HL-60/S4 (cell line): ENCODE measurements at regions not wholly inside any gene's neighbourhood (a gene's known extent, or its start where the extent isn't known, plus 50 kb on each side); places are given as distances from the start of the nearest gene placed in this dataset.

Source experiments
- in situ Hi-C: fragments of 300-500 bp; cut with MboI; formaldehyde crosslinking; loops from 2 replicates; pipeline ENCODE4 v1.14.3; 2022; ENCODE audit warnings: low sequenced_read_pairs

DNA sequence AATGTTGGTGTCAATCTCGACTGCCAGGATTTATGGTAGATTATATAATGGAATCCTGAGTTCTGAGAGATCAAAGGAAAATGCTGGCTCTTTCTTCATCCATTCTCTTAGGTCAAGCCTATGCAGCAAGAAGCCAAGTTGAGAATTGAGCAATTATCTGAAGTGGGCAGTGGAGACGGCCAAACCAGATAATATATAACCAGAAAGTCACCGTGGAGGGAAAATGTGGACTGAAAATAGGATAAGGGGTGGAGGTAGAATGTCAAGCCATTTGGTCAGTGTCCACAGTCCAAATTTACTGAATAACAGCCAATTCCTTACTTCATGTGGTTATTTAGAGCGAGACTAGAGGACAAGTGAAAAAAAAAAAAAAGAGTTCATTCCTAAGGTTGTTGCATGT is 107.8 kb upstream of the ESR1 start:
- in situ Hi-C loops = no loop called here

DNA sequence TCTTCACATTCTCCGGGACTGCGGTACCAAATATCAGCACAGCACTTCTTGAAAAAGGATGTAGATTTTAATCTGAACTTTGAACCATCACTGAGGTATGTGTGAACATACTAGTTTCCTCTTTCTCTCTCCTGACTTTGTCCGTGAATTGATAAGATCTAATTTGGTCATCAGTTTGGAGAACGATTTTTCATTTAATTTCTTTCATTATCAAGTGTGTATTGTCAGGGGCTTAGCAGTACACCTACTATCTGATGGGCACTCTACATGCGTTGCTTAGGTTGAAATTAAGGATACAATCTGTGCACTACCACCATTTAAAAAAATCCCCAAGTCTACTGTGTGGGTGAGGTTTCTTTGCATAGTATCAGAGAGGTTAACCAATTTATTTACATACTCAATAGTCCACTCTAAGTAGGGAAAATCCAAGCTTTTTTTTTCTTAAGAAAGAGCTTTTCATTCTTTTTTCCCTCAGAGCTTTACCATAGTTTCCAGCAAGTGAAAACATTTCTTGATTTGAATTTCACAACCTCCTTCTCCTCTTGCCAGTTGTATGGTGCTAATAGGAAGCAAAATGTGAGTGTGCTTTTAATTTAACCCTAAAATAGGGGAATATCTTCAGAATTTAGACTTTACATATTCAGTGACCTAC is 105.4 kb upstream of the ESR1 start:
- in situ Hi-C loops = no loop called here

DNA sequence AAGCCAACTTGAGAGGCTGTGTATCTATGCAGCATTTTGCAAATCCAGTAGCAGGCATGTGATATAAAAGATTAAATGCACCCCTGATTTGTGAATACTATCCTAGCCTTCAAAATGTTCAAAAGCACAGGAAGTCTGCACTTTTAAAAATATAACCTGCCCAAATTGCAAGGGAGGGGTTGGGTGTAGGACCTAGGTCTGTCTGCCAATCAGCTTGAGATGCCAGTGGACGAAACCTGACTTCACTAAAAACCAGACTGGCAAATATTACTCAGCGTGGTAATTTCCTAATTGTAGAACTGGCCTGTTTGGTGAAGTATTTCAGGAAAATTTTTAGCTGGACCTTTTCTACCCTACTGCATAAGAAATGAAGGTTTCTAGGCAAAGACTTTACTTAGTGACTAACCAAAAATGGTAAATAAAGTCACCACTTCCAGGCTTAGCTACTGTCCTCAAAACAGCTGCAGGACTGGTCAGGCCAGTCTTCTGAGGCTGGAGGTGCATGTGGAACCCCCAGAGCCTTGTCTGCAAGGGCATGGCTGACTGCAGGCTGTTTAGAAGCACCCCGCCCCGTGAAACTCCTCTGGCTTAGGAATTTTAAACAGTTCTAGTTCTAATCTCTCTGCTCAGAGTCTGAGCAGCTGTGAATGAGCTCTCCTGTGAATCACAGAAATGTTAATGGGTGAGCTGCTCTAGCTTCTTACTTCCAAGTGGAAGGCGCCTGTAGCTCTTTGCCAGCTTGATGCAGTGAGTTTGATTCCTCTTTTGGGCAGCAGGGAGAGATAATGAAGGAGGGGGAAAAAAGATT is 104.4 kb upstream of the ESR1 start:
- in situ Hi-C loops = no loop called here

DNA sequence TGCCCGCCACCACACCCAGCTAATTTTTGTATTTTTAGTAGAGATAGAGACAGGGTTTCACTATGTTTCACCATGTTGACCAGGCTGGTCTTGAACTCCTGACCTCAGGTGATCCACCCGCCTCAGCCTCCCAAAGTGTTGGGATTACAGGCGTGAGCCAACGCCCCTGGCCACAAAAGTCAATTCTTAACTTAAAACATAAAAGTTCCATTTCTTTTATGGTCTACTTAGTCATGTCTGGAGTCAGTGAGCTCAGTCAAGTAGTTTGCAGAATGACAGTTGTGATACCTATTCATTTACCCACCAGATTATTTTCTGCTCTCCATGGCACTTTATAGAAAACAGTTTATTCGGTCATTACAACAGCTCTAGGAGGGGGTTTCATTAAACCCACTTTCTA is 103.1 kb upstream of the ESR1 start:
- in situ Hi-C loops = no loop called here

DNA sequence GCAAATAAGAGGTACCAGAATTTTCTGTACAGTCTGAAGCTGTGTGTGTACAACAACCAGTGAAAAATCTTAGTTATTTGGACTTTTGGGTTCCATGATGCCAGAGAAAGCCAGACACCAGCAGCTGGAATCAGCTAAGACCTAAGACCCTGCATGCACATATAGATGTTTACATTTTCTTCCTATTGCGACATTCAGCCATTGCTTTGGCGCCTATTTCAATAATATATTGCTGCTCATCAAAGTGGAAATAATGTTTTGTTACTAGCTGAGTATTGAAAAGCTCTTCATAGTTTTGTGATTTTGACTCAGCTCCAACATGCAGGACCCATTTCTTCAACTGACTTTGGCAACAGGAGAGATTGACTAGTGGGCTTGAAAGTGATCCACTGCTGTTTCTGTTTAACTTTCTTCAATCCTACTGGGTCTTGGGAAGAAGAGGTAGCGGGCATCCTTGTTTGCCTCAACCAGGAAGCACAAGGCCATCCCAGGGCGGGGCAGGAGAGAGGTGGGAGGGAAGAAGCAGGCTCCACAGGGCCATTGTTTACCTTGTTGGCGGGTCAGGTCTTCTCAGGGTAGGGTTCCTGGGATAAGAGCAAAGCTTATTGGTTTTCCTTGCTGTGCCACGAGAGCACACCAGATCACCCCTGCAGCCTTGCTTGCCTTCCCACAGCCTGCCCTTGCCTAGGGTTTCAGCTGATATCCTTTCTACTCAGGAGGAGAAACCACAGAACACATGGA is 101.3 kb upstream of the ESR1 start:
- in situ Hi-C loops = no loop called here

DNA sequence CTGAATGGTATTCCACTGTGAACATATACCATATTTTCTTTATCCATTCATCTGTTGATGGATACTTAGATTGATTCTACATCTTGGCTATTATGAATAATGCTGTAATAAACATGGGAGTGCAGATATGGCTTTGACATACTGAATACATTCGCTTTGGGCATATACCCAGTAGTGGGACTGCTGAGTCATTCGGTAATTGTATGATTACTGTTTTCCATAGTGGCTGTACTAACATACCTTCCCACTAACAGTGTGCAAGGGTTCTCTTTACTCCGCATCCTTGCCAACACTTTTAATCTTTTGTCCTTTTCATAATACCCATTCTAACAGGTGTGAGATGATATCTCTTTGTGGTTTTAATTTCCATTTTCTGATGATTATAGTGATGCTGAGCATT is 98.2 kb upstream of the ESR1 start:
- in situ Hi-C loops = no loop called here

DNA sequence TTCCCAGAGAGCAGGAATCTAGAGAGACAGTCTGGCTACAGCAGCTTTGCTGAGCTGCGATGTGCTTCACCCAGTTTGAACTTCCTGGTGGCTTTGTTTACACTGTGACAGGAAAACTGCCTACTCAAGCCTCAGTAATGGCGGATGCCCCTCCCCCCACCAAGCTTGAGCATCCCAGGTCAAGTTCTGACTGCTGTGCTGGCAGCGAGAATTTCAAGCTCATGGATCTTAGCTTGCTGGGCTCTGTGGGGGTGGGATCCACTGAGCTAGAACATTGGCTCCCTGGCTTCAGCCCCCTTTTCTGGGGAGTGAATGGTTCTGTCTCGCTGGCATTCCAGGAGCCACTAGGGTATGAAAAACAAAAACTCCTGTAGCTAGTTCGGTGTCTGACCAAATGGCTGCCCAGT is 91.0 kb upstream of the ESR1 start:
- in situ Hi-C loops = no loop called here

DNA sequence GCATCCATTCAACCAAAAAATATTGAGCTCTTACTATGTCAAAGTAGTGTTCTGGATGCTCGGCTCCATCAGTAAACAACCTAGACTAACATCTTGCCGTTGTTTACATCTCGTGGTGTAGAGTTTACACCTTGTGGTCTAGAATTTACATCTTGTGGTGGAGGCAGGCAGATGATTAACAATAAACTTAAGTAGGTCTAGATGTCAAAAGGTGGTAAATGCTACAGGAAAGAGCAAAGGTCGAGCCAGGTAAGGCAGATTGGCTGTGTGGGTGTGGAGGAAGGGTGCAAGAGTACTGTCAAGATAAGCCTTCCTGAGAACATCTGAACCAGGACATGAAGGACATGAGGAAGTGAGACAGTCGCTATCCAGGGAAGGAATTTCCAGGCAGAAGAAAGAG is 88.4 kb upstream of the ESR1 start:
- in situ Hi-C loops = no loop called here

DNA sequence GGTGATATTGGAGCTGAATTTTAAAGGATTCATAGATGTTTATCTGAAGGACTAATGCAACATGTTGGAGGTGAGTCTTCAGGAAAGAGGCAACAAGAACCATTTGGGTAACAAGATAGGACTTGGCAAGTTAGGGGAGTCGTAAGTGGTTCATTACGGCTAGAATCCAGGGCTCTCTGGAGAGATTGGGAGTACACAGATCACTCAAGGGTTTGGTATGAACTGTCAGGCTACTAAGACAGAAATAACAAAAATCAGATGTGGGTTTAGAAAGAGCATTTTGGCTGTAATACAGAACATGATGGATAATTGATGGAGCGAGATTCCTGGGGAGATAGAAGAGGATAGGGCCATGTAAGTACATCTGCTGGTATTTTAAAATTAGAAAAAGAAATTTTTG is 86.3 kb upstream of the ESR1 start:
- in situ Hi-C loops = no loop called here

DNA sequence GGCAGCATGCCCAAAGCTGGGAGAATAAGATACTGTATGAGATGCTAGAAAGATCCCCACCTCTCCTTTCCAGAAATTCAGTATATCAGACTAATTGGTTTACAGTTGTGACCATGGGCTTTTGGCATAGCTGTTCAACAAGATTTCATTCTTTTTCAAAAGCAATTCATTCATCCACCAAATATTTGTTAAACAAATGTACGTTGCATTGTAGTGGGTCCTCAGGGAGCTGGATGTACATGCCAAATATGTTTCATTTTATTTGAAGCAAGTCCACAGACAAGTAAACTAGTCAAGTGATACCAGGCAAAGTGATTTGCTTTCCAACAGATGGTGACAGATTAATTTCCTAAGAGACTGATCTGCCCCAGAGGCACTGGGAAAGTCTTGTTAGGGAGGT is 85.8 kb upstream of the ESR1 start:
- in situ Hi-C loops = no loop called here

DNA sequence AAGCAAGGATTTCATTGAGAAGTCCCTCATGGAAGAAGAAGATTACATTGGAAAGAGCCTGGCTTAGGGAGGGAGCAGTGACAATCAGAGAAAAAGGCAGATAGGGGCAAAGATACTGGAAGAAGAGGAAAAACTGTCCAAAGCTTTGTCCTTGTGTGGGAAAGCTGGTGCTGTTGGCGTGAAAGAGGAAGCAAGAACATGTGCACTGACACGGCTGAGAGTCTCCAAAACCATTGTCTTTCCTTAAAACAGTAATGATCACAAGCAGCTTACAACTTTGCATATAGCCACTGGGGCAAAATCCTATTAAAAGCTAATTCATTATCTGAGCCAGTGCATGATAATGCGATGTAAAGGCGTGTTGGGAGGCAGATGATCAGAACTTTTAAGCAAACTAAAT is 85.1 kb upstream of the ESR1 start:
- in situ Hi-C loops = no loop called here

DNA sequence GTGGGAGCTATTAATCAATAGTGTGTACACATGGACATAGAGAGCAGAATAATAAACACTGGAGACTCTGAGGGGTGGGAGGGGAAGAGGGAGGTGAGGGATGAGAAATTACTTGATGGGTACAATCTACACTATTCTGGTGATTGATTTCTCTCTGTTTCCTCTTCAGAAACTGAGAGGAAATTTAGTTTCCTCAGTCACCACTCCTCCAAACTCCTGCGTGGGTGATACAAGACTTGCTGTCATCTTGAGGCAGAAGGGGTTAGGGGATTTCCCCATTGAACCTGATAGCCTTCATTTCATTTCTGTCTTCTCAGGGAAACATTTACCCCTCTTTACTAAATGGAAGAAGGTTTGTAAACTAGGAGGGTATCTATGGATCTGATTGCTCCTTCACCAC is 84.3 kb upstream of the ESR1 start:
- in situ Hi-C loops = no loop called here

DNA sequence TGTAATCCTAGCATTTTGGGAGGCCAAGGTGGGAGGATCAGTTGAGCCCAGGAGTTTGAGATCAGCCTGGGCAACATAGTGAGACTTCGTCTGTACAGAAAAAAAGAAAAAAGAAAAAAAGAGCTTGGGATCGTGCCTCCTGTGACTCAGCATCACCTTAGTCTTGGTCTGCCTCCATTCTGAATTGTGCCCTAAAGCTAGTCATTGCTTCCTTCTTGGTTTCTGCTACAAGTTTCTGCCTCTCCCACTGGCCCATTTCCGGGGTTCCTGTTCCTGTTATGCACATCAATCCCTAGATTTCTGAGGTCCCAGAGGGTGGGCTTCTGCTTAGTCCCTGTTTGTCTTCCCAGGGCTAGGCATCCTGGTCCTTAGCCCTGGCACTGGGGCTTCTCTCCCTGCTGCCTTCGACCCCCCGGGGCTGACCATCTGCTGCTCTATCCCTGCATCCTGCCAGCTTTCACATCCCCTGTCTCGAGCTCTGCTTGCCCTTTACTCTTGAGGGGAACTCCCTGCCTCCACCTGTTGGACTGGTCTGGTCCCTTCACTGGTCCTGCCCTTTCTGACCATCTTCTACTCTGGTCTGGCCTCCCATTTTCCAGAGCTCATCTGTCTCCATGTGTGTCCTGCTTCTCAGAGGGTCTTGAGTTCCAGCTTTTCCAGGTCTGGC is 77.5 kb upstream of the ESR1 start:
- in situ Hi-C loops = no loop called here

DNA sequence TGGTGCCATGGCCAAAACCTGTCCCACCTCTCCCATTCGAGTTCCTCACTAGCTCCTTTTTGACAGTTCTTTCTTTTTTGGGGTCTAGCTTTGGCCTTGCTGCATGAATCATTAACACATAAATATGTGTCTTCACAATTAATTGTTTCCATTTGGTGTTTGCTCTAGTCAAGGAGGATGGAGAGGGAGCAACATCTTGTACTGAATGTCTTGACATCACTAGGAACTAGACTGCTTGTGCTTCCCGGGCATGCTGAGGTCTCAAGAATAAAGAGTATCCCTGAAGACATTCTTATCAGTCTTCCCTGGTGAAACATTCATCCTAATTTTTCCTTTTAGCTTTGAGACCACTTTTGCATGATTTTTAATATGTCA is 77.0 kb upstream of the ESR1 start:
- in situ Hi-C loops = no loop called here

DNA sequence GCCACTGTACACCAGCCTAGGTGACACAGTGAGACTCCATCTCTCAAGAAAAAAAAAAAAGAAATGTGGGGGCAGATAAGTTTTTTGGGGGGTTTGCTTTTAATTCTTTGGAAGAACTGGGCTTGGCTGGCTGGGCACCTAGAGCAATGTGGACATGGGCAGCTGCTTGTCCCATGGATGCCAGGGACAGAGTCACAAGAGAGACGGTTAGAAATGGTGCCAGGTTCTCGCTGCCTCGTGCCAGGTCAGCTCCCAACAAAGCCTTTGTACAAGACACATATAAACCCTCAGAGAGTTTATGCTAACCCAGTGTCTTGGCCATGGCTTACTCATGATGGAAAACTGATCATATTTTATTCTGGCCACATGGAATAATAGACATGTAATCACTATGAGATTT is 76.2 kb upstream of the ESR1 start:
- in situ Hi-C loops = no loop called here

DNA sequence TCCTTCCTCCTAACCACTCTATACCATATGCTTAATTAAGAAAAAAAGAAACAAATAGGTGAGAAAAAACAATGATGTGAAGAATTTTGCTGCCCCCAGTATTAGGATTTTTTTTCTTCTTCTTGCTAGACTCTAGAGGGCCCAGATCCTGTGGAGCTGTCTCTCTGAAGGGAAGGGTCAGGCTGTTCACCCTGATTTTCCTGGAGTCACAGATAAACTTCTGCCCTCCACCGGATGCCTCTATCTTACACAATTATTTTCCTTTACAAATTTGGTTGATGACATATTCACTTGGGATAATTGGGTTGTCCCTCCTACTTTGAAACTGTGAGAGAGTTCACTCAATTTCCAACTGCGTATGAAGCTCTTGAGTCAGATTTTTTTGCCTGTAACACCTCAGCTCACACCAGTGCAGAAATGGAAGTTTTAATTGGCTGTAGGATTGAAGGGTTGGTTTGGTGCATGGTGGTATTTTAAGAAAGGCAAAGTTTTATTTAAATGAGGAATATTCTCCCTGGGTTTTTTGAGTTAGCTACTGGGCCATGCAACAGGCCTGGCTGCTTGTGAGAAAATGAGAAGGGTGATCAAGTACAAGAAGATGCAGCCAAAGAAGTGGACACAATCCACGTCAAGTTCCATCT is 73.7 kb upstream of the ESR1 start:
- in situ Hi-C loops = no loop called here

DNA sequence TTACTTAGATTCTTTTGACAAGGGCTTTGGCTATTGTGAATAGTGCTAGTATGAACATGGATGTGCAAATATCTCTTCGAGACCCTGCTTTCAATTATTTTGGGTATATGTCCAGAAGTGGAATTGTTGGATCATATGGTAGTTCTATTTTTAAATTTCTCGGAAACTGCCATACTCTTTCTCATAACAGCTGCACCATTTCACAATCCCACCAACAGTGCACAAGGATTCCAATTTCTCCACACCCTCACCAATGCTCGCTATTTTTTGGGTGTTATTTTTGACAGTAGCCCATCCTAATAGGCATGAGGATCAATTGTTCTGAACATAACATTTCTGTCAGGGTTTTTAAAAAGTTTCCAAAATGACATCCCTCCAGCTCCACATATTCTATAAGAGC is 69.2 kb upstream of the ESR1 start:
- in situ Hi-C loops = no loop called here

DNA sequence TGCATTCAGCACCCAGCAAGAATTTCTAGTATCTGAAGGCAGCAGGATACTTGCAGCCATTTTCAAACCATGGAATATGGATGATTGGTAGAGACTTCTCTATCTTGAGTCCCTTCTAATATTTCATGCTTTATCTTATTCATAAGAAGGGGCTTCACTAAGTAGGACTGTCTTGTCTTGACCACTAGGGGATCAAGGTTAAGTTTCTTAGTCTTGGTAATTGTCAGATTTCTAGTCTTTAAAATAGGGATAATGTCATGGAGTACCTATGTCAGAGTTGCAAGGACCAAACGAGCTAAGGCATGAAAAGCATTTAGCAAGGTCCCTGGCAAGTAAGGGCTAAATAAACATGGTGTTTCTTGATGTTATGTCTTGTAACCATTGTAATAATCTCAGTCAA is 68.5 kb upstream of the ESR1 start:
- in situ Hi-C loops = no loop called here

DNA sequence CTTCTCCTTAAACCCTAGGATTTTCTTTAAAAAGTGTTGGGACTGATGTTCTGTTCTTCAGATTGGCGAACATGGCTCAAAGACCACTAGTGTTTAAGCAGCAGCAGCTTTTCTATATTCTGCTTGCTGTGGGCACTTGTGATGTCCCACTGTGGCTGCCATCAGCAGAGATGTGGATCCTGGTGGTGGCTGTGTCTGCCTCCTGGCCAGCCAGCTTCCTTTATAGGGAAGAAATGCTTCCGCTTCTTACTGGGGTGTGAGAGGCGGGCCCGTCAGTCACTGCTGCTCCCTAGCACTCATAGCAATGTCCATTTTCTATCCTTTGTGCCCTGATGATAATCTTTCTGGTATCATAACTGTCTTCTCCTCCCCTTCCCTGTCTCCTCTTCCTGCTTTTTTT is 66.7 kb upstream of the ESR1 start:
- in situ Hi-C loops = no loop called here

DNA sequence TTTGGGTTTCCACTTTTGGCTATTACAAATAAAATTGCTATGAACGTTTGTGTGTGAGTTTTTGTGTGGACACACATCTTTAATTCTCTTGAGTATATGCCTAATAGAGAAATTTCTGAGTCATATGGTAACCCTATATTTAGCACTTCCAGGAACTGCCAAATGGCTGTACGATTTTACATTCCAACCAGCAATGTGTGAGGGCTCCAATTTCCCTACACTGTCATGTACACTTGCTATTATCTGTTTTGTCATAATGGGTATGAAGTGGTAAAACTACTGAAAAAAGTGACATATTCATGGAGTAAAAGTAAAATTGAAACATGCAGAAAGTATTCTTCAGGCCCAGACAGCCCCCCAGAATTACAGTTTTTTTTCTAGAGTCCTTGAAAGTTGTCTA is 59.6 kb upstream of the ESR1 start:
- in situ Hi-C loops = no loop called here

DNA sequence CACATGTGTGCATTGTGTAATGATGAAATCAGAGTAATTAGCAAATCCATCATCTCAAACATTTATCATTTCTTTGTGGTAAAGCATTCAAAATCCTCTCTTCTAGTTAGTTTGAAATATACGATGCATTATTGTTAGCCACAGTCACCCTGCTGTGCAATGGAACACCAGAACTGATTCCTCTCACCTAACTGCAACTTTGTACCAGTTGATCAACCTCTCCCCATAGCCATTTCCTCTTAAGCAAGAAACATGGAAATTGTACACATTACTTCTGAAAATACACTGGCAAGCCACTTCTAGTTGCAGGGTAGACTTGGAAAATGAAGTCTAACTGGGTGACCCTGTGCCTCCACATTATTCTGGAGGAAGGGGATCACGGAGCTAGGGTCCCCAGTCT is 58.1 kb upstream of the ESR1 start:
- in situ Hi-C loops = no loop called here
